Kidney epithelial cell (primary cell): ENCODE measurements at regions not wholly inside any gene's neighbourhood (a gene's known extent, or its start where the extent isn't known, plus 50 kb on each side); places are given as distances from the start of the nearest gene placed in this dataset.

ENCODE experiments used
- DNase-seq: peaks from one replicate; pipeline ENCODE4 v3.0.0-alpha.2; 2010; ENCODE audit warnings: low read depth
- H3K27me3 ChIP-seq: 2 replicates; pipeline ENCODE4 v1.6.0; 2011; ENCODE audit warnings: low read length; ENCODE audit not compliant: control insufficient read depth, insufficient read depth
- H3K36me3 ChIP-seq: 2 replicates; pipeline ENCODE4 v1.5.1; 2011; ENCODE audit warnings: low read length; ENCODE audit not compliant: control insufficient read depth, insufficient read depth
- H3K4me3 ChIP-seq: 2 replicates; pipeline ENCODE4 v1.5.1; 2011; ENCODE audit warnings: low read depth, mild to moderate bottlenecking, control low read depth, low read length
- CTCF ChIP-seq: IDR thresholded peaks from 2 replicates; pipeline ENCODE4 v1.5.1; 2011; ENCODE audit warnings: mild to moderate bottlenecking, moderate library complexity, low read length, control low read depth, inconsistent platforms; ENCODE audit not compliant: insufficient read depth, poor library complexity, severe bottlenecking

- H3K36me3 ChIP-seq = no peaks in the 10 kb centered on the region
- H3K27me3 ChIP-seq = no peaks in the 10 kb centered on the region
- no peak for TF ChIP-seq CTCF
- no peak overlapping the region for H3K4me3 ChIP-seq
- DNase-seq = no peak
Measured at GRCh38 chr4:126610933-126611332, 1021.8 kb upstream of the INTU start.

GRCh38 chr4:126611900-126612299 lies 1020.9 kb upstream of the INTU start:
- DNase-seq = peak; percentile 7
- H3K4me3 ChIP-seq = no peak overlapping the region
- no peak for TF ChIP-seq CTCF
- no peaks in the 10 kb centered on the region for H3K36me3 ChIP-seq
- no peaks in the 10 kb centered on the region for H3K27me3 ChIP-seq

- Histone ChIP-seq H3K27me3 (no peaks in the 10 kb centered on the region), H3K36me3 (no peaks in the 10 kb centered on the region), H3K4me3 (no peak overlapping the region)
- TF ChIP-seq CTCF = no peak
- DNase-seq = no peak
Measured at GRCh38 chr4:126614356-126614855, 1018.4 kb upstream of the INTU start.

GRCh38 chr4:126616795-126617194 lies 1016.0 kb upstream of the INTU start:
- no peak for DNase-seq
- Histone ChIP-seq H3K27me3 (no peaks in the 10 kb centered on the region), H3K4me3 (no peak overlapping the region), H3K36me3 (no peaks in the 10 kb centered on the region)
- TF ChIP-seq CTCF = no peak

GRCh38 chr4:126627255-126627654 lies 1005.5 kb upstream of the INTU start:
- H3K4me3 ChIP-seq = no peak overlapping the region
- H3K36me3 ChIP-seq = no peaks in the 10 kb centered on the region
- peak; percentile 45 for TF ChIP-seq CTCF
- no peak for DNase-seq
- H3K27me3 ChIP-seq = no peaks in the 10 kb centered on the region

- DNase-seq = no peak
- H3K27me3 ChIP-seq = no peaks in the 10 kb centered on the region
- H3K4me3 ChIP-seq = no peak overlapping the region
- no peak for TF ChIP-seq CTCF
- no peaks in the 10 kb centered on the region for H3K36me3 ChIP-seq
Measured at GRCh38 chr4:126628933-126629332, 1003.8 kb upstream of the INTU start.
